Hypothalamus (tissue), 51 donors: ENCODE measurements at regions not wholly inside any gene's neighbourhood (a gene's known extent, or its start where the extent isn't known, plus 50 kb on each side); places are given as distances from the start of the nearest gene placed in this dataset.

Source experiments
- DNase-seq, 51 donors: peaks; one replicate each; lab custom pipeline; 2025; lab: John Stamatoyannopoulos, UW

DNA sequence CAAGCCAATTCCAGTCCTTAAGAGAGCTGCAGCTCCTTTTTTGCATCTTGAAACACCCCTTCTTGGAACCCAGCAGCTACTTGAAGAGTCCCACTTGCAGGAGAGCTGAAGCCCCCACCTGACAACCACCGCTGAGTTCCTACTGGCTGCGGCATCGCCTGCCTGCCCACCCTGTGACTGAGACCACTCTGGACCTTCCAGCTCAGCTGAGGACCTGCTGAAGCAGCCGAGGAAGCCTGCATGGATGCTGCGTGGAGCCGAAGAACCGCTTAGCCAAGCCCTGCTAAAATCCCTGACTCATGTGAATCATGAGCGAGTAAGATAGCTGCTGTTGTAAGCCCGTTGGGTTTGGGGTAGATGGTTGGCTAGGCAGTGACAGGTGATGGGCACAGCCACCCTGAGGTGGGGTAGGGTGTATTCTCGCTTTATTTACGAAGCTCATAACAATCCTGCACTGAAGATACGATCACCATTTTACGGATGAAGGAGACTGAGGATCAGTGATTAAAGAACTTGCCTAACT, 78.4 kb downstream of the INHBB start:
- no peak for DNase-seq

DNA sequence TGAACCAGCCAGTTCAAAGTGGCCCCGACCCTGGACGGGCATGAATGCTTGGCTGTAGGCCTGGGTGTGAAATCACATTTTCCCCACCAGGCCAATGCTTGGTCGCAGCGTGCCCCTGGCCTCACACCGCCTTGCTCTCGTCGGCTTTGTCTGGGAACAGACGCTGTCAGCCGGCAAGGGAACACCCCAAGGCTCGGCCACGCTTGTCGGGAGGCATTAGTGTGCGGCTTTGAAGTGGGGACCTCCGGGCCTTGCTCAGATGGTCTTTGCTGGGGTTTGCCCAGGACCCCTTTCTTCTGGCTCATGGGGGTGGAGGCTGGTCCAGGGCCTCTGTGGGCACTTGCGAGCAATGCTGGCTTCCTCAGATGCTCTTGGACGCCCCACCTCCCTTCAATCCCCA, 79.1 kb downstream of the INHBB start:
- DNase-seq: no peak

DNA sequence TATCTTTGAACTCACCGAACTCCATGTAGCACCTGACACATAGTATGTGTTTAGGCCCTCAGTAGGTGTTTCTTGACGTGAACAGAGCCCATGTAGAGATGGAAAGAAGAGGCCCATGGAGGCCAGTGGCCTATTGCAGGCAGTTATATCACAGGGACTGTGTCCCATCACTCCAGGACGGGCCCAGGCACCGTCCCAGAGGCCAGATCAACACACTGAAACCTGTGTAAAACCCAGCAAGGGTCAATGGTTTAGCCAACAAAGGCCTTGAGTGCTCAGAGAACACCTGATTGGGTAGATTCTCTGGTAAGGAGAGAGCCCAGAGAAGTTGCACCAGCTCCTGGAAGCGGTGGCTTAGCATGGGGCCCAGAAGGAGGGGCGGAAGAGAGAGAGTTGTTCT, 82.8 kb downstream of the INHBB start:
- no peak for DNase-seq

DNA sequence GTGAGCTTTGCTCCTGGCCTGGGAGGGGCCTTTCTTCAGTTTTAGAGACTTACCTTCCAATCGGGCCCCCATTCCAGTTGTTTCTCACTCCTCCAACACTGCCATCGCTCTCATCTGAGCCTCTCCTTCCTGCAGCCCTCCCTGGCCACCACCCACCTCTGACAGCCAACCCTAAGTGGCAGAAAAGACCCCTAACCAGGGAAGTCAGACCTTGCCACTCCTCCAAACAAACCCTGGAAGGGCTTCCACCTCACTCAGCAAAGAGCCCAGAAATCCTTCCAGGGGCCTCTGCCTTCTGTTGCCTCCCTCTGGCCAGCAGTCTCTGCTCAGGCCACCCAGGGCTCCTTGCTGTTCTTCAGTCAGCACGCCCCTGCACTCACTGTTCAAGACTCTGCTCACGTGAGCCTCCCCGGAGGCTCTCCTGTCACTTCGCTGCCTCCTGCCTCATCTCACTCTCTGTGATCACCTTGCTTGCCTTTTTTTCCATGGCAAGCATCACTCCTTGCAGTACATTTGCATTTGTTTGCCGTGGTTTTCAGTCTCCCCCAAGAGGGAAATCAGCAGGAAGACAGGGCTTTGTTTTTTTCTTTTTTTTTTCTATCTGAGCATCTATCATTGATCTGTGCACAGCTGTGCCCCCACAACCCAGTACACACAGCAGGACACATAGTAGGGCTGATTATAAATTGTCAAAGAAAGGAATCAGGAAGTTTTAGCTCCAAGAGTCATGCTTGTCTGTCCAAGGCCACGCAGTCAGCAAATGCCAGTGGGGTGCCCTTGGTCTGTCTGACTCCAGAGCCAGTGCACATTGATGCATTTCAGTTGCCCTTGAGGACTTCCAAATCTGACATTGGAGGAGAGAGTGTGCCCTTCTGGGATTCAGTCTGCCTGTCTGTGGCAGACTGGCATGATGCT, 83.9 kb downstream of the INHBB start:
- DNase-seq: no peak

DNA sequence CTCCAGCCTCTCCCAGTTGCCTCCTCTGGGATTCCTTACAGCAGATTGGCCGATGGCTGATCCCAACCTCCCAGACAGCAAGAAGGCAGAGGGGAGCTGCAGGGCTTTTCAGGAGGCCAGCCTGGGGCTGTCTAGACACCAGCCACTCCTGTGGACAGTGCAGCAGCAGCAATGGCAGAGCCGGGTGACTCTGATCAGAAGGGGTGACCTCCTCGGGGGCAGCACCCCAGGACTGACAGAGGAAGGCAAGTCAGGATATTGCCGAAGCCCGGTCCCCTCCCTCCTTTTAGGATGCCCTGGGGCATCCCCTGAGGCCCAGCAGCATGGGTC, 84.5 kb downstream of the INHBB start:
- no peak for DNase-seq

DNA sequence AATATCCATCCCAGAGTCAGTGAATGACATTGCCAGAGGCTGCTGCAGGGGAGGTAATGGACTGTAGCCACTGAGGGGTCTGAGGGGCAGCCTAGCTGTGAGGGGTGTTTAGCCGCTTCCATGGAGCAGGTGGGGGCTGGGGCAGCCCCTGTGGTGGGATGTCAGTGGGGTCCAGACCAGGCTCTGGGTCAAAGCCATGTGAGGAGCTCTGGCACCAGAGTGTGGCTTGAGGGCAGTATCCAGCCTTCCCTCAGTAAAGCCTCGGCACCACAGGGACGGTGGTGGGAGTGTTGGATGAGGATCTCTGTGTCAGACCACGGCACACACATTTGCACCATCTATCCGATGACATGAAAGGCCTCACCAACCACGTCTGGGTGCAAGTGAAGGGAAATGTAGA, 85.0 kb downstream of the INHBB start:
- DNase-seq: no peak

DNA sequence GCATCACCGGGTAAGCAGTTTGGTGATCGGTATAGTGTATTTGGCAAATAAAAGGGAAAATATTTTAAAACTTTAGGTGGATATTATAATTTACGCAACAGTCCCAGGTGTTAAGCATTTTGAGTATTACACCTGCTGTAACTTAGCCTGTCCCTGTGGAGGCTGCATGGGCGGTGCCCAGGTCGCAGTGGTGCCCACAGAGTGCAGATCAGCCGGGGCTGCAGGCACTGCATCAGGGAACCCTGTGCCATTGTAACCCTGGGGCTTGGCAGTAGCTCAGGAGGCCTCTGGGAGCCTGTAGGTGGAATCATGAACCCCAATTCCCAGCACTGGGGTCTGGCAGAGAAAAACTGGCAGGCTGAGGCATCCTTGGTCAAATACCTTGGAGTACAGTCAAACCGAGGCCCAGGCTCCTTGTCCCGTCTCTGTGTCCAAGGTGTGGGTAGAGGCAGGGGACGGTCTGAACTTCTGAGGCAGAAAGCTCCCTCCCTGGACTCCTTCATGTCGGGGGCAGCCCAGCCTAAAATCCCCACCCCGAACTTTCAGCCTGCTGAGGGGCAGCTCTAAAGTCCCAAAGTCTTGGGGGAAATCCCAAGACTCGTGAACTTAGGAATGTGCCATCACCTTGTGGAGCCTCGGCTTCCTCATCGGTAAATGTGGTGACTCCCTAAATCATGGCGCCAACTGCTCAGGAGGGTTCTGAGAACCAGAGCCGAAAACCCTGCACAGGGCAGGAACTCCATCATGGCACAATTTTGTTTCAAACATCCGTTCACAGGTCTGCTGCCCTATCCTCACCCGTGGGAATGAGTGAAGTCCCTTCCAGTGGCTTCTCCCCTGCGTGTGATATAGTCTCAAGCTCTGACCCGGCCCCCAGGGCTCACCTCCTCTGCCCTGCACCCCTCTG, 85.7 kb downstream of the INHBB start:
- DNase-seq: no peak

DNA sequence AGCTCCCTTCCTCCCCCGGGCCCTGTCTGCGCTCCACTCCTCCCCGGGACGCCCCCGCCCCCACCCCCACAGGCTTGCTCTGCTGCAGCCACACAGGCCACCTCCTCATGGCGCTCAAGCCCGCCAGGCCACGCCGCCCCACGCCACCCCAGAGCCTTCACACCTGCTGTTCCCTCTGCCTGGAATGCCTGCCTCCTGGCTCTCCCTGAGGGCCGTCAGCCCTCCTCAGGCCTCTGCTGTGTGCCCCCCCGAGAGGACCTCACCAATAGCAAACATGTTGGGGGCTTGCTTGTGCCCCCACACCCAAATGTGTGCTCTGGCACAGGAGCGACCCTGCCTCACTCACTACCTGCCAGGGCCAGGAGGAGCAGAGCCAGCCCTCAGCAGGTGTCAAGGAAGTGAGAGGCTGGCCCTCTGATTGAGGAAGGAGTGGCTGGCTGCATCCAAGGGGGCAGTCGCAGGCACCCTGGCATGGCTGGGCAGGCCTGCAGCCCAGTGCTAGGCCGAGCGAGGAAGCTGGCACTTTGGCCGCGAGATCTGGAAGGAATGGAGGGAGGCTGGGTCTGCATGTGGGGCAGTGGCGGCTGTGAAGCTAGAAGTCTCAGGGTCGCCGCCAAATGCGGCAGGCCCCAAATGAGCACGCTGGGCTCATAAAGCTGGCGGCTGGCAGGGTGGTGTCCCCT, 86.5 kb downstream of the INHBB start:
- no peak for DNase-seq

DNA sequence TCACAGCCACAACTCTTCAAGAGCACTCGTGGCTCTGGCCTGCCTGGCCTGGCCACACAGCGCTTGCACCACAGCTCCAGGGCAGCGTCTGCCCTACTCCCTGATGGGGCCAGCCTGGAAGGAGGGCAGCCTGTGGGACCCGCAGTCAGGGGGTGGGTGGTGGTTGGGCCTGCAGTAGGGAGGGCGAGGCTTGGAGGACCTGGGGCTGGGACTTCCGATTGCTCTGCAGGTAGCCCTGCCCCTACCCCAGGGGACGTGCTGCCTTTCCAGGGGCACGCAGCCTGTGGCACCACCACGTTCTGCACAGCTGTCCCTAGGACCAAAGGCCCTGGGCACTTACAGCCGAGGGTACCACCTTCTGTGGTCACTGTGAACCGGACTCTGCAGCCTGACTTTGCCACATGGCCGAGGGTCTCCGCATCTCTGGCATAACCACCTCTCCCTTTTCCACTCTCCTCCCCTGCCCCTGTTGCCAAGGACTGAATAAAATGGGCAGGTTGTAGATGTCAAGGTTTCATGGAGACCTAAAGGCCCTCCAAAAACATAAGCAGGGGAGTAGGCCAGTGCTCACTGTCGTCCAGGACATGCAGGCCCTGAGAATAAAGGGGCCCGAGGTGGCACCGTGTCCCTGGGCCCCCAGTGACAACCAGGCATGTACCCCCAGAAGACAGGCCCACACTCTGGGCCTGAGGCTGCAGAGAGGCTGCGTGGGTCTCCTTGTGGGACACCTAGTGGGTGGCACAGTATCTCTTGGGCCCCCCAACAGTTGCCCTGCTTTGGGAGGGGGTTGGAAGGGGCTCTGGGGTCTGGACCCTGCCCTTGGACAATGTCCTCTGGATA, 87.3 kb downstream of the INHBB start:
- no peak for DNase-seq

DNA sequence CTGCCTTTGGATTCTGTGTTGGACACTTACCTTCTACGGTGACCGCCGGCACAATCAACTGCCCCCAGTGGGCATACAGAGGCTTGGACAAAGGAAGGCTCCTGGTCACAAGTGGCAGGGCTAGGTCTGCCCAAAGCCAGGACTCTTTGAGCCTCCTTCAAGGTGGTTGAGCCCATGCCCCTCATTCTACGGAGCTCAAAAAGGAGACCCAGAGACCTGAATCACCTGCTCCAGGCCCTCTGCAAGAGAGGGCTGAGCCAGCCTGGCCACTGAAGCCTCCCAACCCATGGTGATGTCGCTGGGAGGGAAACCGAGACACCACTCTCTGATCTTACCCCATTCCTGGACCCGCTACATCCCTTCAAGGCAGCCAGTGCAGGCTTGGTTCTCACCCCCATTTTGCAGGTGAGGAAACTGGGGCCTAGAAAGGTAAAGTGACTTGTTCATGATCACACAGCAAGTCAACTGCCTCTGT, 87.9 kb downstream of the INHBB start:
- no peak for DNase-seq

DNA sequence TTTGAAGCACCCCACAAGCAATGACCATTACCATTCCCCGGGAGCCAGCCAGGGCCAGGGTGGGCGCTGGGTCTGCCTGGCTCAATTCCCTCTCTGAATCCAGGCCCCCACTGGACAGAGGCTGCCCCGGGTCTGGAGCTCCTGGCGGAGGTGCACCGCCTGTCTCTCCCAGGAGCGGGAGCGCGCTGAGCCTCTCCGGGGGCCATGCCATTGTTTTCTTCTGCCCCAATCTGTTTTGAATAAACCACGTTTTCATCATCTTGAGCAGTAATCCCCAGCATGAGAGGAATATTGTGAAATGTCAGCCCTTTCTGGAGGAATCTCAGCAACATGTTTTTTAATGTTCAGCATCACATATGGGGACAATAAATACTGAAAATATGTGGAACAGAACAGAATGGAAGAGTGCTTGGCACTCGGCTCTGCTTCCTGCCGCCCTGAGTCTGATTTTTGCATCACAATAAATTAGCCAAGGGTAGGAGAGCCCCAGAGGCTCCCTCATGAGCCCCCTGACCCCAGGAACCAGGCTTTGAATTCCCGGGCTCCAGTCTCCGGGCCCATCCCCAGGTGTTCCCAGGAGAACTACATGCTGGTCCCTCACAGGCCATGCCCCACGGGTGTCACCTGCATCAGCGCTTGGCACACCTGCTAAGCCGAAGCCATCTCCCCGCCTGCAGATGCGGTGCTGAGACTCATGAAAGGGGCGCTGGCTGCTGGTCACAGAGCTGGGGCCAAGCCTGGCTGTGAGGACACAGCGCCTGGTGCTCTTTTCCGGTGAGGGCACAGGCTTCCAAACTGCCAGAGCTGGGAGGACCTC, 88.8 kb downstream of the INHBB start:
- no peak for DNase-seq

DNA sequence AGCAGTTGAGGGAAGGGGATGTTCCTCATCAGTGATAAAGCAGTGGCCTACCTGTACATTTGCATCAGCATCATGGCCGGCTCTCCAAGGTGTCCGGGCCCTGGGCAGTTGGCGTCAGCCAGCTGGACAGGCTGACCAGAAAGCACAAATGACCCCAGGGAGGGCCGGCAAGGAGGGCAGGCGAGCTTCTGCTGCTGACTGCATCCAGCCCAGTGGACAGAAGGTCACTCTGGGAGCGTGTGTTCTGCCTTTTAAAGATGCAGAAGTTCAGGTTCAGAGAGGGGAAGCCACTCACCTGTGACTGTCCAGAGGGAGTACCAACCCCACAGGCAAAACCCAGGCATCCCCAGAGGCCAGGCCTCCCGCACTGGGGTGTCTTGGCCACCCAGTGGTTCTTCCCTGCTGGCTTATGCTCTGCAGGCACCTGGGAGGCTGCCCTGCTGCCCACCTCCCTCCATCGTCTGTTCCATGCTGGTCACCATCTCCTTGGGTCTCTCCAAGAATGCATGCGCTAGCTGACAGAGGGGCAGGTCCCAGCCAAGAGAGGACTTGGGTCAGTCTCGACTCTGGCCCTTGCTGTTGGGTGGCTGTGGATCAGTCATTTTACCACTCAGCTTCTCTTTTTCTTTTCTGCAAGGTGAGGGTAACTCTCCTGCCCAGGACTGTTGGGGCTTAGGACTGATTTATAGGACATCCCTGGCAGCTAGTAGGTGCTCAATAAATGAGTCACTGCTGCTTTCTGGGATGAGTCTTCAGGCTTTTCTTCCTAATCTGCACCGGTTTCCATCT, 89.9 kb downstream of the INHBB start:
- no peak for DNase-seq

DNA sequence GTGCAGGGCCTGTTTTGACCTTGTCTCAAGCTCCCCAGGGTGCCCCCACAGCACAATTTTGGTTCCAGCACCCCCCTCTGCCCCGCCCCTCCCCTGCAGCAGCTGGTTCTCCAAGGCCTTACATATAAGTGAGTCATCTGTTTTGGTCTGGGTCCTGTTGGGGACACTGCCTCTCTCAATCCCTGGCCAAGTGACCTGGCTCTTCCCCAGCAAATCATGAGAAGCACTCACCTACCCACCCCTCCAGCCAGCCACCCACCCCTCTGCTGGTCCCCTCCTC, 90.5 kb downstream of the INHBB start:
- no peak for DNase-seq

DNA sequence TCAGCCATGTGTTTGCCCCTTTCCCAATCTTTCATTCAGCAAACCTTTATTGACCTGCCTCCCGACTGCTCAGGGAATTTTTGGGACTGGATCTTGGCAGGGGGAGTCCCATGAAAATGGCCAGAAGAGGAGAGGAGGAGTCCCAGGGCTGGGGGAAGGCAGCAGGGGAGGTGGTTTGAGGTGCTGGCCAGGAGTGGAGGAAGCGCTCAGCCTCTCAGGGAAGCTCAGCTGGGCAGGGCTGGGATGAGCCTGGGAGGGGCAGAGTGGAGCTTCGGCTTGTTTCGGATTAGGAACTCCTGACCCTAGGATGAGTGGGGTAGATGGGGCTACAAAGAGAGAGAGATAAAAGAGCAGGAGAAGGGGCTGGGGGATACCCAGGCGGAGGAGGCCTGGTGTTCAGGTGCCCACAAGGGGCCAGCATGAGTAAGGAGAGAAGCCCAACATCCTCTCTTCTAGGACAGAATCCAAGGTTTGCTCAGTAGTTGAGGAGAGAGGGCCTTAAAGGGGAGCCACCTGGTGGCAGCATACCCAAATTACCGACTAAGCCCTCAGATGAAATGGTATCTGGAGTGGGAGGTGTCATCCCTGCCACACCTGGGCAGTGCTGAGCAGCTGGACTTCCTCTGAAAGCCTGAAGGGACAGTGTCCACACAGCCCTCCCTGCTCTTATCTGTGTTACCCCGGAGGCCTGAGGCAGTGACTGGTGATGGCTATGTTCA, 91.1 kb downstream of the INHBB start:
- DNase-seq: no peak

DNA sequence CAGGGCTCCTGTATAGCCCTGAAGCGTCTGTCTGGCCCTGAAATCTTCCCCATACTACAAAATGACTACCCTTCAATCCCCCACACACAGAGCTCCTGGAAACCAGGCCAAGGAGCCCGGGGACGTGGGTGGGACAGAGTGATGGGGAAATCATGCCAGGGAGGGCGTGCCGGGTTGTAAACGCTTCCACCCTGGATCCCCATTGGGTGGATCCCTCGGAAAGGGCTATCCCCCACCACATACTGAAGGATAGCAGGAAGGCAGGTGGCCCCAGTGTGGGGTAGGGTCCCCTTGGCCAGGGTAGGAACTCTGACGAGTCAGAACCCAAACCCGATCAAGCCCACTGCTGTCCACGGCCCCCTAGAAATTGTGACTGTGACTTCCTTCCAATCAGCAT, 91.7 kb downstream of the INHBB start:
- DNase-seq: no peak

DNA sequence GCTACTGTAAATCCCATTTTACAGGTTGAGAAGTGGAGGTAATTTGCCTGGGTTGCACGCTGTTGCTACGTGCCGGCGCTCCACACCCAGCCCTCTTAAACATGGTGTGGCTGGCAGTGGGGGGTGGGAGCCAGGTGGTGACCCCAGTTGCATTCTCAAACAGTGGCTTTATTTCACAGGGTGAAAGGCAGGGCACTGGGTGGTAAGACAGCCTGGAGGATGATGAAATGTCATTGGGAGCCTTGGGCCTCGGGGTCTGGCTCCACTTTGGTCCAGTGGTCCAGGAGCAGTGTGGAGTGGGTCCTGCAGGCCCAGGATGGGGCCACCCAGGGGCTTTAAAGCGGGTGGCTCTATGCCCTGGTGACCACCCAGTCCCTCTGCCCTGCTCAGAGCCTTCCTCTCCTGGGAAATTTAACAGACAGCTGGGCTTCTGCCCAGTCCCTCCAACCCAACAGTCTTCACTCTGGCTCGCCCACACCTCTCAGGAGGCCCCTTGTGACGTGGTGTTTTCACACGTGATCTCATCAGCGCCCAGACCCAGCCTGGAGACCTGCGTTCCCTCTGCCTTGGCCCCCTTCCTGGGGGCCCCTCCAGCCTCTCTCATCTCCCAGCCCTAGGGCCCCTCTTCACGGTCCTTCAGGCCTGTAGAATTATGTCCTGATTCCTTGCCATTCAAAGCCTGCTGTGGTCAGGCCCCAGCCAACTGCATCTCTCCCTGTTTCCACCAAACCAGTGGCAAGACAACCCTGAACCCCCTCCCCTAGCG, 92.5 kb downstream of the INHBB start:
- no peak for DNase-seq

DNA sequence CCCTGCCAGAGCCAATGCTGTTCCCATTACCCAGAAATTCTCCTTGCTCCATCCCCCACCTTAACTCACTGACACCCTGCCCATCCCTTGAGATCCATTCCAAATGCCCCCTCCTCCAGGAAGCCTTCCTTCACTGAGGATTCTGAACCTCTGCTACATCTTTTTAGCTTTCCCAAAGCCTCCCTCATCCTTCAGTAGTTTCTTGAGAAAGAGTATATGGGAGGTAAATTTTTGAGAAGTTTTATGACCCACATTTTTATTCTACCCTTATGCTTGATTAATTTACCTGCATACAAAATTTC, 93.1 kb downstream of the INHBB start:
- DNase-seq: no peak
